GM12874 (cell line): ENCODE measurements at regions not wholly inside any gene's neighbourhood (a gene's known extent, or its start where the extent isn't known, plus 50 kb on each side); places are given as distances from the start of the nearest gene placed in this dataset.

ENCODE experiments used
- CTCF ChIP-seq: IDR thresholded peaks from 2 replicates; pipeline ENCODE4 v1.5.1; 2011; ENCODE audit warnings: low read depth, mild to moderate bottlenecking, control low read depth, low read length, moderate library complexity; ENCODE audit not compliant: insufficient read depth

- no peak for TF ChIP-seq CTCF
These were observed 156.7 kb upstream of the PLET1 start for GRCh38 chr11:112417339-112417738.

- TF ChIP-seq CTCF: no peak
These were observed 157.8 kb upstream of the PLET1 start for GRCh38 chr11:112418438-112418837.

DNA sequence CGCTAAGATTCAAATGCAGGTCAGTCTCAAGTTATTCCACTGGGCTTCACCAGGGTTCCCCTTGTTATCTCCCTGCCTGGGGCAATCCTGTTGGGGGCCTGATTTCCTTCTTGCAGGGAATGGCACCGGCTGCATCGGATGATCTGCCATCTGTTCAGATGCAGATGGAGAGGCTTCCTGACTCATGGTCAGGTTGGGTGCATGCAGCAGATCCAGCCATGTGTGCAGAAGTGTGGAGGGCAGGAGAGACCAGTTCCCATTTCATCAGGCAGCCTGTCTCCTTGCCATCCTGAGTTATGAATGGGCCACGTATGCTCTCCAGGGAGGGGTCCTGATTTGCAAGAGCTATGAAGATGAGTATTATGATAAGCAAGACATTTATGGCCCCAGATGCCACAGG, 161.2 kb upstream of the PLET1 start:
- no peak for TF ChIP-seq CTCF

DNA sequence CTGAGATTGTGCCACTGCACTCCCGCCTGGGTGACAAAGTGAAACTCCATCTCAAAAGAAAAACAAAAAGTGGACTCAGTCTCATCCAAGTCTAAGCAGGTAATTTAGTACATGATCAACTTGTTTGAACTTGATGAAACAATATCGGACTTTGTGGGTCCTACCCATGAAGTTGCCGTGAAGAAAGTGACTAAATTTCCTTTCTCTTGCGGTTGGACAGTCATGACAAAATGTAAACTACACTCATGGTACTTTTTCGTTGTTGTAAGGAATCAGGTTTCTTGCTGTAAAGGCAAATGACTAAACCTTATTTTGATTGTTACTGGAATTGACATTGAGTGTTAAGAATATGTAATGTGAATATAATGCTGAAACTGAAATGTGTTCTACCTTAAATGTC, 164.5 kb upstream of the PLET1 start:
- no peak for TF ChIP-seq CTCF

DNA sequence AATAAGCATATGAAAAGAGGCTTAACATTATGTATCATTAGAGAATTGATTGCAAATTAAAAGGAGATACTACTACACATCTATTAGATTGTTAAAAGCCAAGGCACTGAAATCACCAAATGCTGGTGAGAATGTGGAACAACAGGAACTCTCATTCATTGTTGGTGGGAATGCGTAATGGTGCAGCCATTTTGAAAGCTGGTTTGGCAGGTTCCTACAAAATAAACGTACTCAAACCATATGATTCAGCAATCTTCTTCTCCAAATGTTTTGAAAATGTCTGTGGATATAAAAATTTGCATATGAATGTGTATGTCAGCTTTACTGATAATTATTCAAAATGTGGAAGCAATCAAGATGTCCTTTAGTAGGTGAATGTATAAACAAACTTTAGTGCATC, 176.4 kb upstream of the PLET1 start:
- TF ChIP-seq CTCF: no peak

- TF ChIP-seq CTCF: no peak
These were observed 179.0 kb upstream of the PLET1 start for GRCh38 chr11:112439614-112440013.

- peak; percentile 33; the same call in 1 of the 2 replicates for TF ChIP-seq CTCF
These were observed 179.9 kb upstream of the PLET1 start for GRCh38 chr11:112440518-112440917.

- TF ChIP-seq CTCF: no peak
These were observed 187.5 kb upstream of the PLET1 start for GRCh38 chr11:112448168-112448567.
